ENCODE measurements at regions not wholly inside any gene's neighbourhood (a gene's known extent, or its start where the extent isn't known, plus 50 kb on each side); places are given as distances from the start of the nearest gene placed in this dataset.

- no peak for DNase-seq (ENCODE audit: low read depth, low spot score)
Measured at GRCh38 chr16:85323961-85324253, 211.6 kb upstream of the CIBAR2 start.

GRCh38 chr16:85324488-85324887, 212.2 kb upstream of the CIBAR2 start:
- DNase-seq (ENCODE audit: low read depth, low spot score): no peak

DNA sequence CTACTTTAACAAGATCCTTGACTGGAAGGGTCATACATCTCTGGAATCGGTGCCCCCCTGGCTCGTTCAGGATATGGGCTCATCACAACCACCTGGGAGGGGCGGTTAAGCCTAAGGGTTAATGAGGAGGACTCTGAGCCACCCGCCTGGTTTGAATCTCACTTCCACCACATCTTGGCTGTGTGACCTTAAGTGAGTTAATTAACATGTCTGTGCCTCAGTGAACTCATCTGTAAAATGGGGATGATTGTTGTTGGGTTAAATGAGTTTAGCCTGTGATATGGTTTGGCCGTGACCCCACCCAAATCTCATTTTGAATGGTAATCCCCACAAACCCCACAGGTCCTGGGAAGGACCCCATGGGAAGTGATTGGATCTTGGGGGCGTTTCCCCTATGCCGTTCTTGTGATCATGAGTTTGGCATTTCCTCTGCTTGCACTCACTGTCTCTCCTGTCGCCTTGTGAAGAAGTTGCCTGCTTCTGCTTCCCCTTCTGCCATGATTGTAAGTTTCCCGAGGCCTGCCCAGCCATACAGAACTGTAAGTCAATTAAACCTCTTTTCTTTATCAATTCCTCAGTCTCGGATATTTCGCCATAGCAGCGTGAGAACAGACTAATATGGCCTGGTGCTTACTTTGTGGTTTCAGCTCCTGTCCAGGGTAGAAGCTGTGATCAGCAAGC, 214.0 kb upstream of the CIBAR2 start:
- no peak for DNase-seq (ENCODE audit: low read depth, low spot score)

DNA sequence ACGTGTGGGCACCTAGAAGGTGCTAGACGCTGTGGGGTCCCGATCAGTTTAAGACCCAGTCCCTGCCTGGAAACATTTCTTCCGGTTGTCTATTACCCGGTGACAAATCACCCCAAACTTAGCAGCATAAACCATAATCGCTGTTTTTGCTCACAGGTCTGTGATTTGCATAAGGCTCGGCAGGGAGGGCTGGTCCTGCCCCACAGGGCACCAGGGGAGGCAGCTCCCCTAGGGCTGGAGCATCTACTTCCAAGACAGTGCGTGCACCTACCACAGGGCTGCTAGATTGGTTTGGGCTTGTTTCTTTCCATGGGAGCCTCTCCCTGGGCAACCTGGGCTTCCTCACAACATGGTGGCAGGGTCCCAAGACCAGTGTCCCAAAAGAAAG, 214.5 kb upstream of the CIBAR2 start:
- no peak for DNase-seq (ENCODE audit: low read depth, low spot score)

DNA sequence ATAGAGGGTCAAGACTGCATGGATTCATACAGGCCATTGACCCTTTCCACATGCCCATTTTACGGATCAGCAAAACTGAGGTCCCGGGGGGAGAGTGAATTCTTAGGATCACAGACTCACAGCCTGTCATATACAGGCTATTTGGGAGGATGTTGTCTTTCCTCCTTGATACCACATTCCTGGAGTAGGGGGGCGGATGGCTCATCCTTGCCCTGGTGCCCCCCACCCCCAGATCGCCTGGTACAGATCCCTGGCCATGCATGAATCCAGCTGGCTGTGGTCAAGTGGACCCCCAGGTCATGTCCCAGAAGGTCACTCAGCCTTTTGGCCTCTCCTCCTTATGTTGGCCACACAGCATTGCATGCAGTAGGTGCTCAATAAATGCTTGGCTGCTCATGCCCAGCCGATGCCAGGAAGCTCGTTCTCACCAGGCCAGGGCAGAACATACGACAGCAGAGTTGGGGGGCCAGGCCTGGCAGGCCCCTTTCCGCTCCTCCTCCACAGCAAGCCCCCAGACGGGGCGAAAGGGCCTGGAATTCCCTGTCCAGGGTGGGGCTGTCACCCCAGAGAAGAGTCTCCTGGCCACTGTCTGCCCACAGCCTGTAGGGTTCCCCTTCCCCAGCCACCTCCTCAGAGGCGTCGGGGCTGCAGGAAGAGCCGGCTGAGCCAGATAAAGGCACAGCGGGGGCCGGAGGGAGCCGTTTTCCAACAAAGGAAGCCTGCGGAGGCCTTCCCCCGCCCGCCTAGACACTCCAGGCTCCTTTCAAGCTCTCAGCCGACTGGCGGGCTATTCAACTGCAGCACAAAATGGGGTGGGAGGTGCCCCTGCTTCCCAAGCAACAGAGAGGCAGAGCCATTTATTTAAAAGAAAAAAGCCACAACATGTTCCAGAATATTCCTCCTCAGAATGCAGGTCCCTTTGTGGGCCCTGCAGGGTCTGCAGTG, 215.7 kb upstream of the CIBAR2 start:
- peak; percentile 97 for DNase-seq (ENCODE audit: low read depth, low spot score)

- DNase-seq (ENCODE audit: low read depth, low spot score): peak; percentile 93
Measured at GRCh38 chr16:85328676-85329058, 216.4 kb upstream of the CIBAR2 start.

DNA sequence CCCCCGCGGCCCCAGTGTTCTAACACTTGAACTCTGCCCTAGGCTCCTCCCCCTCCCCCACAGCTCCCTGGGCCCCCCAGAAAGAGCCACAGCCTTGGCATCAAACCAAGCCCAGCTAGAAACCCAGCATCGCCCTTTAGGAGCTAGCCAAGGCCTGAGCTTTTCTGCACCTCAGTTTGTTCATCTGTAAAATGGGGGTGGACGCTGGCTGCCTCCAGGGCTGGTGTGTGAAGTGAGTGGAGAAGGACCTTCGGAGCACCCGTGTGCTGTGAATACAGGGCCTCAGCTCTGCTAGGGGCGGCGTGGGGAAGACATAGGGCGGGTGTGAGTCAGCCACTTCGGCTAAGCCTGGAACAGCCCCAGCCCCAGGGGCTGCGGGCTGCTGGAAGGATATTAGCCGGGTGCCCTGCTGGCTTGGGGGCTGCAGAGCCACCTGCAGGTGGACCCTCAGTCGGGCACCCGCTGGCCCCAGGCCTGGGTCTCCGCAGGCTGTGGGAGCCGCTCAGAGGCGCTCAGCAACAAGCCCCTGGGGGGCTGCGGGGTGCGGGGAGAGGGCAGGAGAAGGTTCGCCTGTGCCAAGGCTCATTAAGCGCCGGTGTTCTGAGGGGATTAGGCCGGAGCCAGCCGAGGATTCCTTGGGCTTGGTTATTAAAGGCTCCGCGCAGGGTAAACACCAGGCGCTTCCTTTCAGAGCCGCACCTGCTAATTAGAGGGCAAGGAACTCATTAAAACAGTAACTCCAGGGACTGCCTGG, 217.0 kb upstream of the CIBAR2 start:
- peak; percentile 88 for DNase-seq (ENCODE audit: low read depth, low spot score)

DNA sequence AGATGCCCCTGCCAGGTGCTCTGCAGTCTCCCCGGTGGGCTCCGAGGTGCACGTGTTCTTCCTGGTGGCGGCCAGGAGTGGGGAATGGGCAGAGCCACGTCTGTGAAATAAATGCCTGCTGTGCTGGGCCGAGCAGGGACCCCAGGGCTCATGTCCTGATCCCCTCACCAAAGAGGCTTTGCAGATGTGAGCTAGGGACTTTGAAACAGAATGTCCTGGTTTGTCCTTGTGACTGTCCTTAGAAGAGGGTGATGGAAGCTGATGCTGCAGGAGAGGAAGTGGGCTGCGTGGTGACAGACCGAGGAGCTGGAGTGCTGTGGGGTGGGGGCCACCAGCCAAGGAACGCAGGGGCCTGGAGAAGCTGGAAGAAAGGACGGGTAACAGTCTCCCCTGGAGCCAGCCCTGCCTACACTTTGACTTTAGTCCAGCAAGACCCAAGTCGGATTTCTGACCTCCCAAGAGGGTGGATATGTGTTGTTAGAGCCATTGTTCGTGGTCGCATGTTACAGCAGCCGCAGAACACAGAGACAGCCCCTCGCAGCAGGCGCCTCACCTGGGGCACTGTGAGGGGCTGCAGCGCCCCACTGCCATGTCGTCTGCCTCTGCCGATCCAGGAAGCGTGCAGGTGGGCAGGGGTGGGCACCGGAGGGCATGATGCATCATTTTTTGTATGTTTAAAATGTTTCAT, 217.9 kb upstream of the CIBAR2 start:
- peak; percentile 58 for DNase-seq (ENCODE audit: low read depth, low spot score)

- peak; percentile 91 for DNase-seq (ENCODE audit: low read depth, low spot score)
Measured at GRCh38 chr16:85330694-85331188, 218.5 kb upstream of the CIBAR2 start.

DNA sequence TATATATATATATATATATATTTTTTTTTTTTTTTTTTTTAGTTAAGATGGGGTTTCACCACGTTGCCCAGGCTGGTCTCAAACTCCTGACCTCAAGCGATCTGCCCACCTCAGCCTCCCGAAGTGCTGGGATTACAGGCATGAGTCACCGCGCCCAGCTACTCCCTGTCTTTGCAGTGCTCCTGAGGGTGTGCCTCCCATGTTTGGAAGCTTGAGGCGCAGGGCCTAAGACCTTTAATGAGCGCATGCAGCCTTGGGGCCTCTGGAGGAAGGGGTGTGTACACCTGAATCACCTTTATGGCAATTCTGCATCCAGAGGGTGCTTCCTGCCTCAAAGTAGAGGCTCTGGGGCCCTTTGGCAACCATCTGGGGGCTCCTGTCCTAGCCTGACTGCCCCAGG, 219.4 kb upstream of the CIBAR2 start:
- DNase-seq (ENCODE audit: low read depth, low spot score): peak; percentile 54

DNA sequence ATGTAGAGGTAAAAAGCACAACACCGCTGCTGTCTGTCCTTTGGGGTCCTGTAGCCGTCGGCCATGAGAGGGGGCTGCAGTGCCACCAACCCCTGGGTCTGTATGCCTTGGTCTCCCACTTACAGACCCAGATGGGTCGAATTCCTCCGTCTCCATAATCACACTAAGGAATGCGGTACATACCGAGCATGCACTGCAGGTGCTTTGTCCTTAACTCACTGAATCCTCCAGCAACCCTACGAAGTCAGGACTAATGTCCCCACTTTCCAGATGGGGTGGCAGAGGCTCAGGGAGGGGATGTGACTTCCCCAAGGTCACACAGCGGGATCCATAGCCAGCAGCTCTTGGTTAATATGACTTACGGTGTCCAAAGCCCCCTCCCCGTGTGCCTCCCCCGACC, 219.9 kb upstream of the CIBAR2 start:
- peak; percentile 81 for DNase-seq (ENCODE audit: low read depth, low spot score)

DNA sequence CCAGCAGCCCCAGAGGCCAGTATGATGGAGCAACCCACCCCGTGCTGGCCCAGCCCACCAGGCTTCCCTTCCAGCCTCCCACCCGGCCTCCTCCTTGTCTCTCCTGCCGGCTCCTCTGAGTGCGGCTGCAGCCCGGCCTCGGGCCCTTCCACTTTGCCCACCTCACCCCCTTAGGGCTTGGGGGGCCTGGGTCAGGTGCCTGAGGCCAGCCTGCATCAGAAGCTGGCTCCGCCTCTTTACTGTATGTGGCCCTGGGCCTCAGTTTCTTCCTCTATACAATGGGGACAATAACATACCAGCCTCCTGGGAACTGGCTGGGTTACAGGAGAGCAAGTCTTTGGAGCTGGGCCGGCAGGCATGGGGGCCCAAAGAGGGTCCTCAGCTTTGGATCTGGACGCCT, 221.1 kb upstream of the CIBAR2 start:
- no peak for DNase-seq (ENCODE audit: low read depth, low spot score)

DNA sequence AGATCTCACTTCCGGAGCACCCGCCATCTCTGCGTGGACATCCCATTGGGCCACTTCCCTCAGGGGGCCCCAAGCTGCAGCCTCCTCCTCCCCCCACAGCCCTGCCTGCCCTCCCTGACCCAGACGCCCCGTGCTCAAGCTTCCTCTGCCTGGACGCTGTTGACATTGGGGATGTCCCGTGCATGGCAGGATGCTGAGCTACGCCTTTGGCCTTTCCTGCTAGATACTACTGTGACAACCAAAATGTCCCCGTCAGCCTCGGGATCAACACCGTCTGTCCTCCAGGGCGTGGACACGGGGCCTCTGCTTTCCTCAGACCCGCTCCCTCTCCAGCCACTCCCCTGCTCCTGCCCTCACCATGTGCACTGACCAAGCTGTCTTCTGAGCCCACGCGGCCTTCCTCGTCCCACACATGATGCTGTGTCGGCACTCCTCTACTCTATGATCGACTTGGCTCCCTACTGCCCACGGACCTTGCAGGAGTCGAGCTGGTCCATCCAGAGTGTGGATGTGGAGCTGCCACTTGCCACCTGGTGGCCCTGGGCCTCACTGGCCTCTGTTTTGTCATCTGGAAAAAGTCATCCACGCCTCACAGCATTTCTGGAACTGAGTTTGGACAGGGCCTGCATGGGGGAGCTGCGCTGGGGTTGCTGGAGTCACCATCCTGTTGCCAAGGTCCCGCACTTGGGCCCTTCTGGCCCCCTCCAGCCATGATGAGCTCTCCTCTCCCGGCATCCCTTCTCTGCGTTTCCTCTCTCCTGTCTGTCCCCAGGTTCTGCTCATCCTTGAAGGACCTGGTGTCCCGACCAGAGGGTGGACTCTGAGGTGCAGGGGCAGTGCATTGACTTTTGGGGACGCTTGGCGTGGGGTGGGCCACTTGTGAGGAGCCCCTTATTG, 221.7 kb upstream of the CIBAR2 start:
- DNase-seq (ENCODE audit: low read depth, low spot score): no peak

DNA sequence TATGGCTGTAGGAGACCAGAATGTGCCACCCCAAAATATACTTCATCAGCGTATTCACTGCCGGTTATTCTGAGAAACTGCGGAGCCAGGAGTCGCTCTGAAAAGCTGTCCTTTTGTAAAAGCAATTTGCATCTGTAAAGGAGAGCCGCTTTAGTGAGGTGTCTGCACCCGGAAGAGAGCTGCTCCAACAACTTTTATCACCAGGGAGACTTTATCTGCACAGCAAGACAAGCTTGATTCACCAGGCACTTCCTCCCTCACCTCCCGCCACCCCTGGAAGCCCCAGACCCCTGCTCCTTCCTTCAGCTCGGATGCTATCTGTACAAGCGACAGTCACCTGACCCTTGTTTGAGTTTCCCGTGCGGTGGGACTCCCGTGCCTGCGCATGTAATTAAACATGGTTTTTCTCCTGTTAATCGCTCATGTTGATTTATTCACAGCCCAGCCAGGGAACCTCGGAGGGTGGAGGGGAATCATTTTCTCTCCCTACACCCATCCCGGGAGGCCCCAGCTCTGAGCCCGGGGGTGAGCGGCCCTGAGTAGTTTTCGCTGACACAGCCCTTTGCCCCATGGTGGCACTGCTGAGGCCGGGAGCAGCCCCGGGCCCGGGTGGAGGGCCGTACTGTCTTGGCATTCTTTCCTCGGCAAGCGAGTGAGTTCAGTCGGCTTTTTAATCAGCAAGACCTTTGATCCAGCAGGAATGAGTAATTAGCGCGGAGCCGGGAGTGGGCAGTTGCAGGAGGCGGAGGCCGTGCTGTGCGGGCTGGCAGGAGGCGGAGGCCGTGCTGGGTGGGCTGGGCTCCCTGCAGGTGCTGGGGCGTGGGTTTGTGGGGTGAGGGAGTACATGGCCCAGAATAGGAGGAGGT, 222.7 kb upstream of the CIBAR2 start:
- peak; percentile 78 for DNase-seq (ENCODE audit: low read depth, low spot score)

DNA sequence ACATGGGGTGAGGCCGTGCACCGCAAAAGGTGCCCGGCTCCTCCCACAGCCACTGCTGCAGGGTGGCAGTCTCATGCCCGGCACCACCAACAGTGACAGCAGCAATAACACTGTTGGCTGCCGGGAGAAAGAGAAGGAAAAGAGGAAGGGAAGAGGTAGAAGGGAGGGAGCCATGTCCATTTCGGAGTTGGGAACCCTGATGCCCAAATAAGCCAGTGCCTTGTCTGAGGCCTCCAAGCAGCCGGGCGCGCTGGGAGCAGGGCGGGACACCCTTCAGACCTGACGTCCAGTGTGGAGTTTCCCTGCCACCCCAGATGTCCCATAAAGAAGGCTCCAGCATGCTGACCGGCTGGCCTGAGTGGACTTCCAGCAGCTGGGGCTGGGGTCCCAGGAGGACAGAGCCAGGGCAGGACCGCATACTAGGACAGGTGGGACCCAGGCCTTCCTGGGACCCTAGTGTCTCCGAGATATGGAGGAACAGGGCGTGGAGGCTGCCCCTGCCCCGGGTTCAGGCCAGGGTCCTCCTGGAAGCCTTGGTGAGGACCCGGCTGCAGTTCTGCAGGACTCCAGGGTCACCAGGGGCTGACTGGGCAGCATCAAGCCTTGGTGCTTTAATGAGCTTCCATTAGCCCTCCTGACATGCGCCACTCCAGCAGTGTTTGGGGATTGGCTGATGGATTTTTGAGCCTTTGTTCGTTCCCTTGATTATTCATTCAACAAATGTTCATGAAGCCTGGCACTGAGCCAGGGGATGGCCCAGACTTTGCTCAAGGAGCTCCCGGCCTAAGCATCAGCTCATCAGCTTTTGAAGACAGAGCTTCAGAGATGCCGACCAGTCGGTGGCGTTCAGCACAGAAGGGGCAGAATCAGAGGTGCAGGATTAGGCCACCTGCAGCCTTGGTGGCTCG, 223.6 kb upstream of the CIBAR2 start:
- DNase-seq (ENCODE audit: low read depth, low spot score): no peak

DNA sequence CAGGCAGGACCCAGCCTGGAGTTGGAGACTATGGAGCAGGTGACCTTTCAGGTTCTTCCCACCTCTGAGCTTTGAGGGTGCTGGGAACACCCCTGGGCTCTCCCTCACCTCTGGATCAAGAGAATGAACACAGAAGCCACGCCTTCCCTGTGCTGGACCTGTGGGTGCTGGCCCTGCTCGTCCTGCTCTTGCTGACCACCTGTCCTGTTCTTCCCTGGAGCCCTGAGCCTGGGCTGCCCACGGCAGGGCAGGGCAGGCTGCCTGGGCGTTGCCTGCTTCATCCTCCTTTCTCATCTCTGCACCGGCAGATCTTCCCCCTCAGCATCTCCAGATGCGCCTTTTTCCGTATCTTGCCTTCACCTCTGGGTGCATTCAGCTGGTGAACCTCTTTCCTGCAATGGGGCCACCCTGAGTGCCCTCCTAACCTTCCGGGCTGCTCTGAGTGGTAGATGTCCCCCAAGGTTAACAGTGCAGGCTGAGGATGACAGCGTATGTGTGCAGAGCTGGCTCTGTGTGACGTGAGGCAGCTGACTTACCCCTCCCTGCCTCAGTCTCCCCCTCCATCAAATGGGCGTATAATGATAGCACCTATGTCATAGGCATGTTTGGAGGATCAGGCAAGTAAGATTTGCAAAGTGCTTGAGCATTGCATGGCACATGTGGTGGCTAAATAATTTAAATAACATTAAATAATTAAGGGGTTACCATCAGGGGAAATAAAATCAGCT, 225.8 kb upstream of the CIBAR2 start:
- no peak for DNase-seq (ENCODE audit: low read depth, low spot score)

DNA sequence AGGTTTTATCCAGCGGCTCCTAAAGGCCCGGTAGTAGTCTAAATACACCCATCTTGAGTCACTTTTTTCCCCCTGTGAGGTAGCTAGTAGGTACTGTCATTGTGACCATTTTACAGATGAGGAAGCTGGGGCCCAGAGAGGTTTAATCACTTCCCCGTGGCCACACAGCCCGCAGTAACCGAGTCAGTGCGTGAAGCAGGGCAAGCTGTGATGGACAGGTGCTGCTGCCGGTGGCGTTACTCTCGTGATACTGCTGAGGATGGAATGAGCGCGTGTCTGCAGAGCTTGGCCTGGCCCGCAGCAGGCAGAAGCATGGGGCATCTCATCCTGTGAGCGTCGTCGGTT, 226.3 kb upstream of the CIBAR2 start:
- DNase-seq (ENCODE audit: low read depth, low spot score): no peak
